Activated naive CD8-positive, alpha-beta T cell treated with anti-CD3 and anti-CD28 coated beads, Interleukin-2, amount 50 U/mL, for 24 hours (primary cell): ENCODE measurements at regions not wholly inside any gene's neighbourhood (a gene's known extent, or its start where the extent isn't known, plus 50 kb on each side); places are given as distances from the start of the nearest gene placed in this dataset.
"Not testable (repeated sequence)": the region's sequence is repeated elsewhere in the genome, so short reads cannot be mapped to it uniquely, and the experiment has no call there.

Experiments
- ATAC-seq: fragments of 150-1000 bp; cut with Tn5 transposase; one replicate; pipeline ENCODE4 v1.10.0; 2021
- DNase-seq: peaks from one replicate; pipeline ENCODE4 v3.0.0; 2021
- H3K27ac Mint-ChIP-seq: one replicate; pipeline ENCODE4 v1.8.0; 2021; ENCODE audit warnings: mild to moderate bottlenecking, mixed read lengths
- H3K27me3 Mint-ChIP-seq: one replicate; pipeline ENCODE4 v1.8.0; 2021; ENCODE audit warnings: mixed read lengths
- H3K36me3 Mint-ChIP-seq: one replicate; pipeline ENCODE4 v1.8.0; 2021; ENCODE audit warnings: low read depth, mixed read lengths
- H3K4me1 Mint-ChIP-seq: one replicate; pipeline ENCODE4 v1.8.0; 2021; ENCODE audit warnings: mixed read lengths
- H3K4me3 Mint-ChIP-seq: one replicate; pipeline ENCODE4 v1.8.0; 2021; ENCODE audit warnings: mild to moderate bottlenecking, moderate library complexity, mixed read lengths
- H3K9me3 Mint-ChIP-seq: one replicate; pipeline ENCODE4 v1.8.0; 2021; ENCODE audit warnings: mixed read lengths

DNA sequence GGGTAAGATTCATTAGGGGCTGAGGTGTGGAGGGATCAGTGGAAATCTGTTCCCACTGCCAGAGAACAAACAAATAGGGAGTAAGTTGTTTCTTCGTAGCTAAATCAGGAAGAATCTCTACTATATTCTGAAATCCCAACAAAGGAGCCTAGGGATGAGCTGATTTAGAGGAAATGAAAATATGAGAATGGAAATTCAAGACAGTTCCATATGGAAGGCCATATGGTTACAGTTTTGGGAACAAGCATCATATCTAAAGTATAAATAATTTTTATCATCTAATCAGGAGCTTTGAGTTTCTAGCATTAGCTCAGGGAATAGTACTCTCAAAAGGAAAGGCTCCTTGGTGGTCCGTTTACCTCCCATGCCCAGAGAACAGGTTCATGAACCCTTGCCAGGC, 218.2 kb downstream of the AASDH start:
- Mint-ChIP-seq H3K4me3 (no peak overlapping the region), H3K36me3 (no peaks in the 10 kb centered on the region)
- no peak for ATAC-seq

DNA sequence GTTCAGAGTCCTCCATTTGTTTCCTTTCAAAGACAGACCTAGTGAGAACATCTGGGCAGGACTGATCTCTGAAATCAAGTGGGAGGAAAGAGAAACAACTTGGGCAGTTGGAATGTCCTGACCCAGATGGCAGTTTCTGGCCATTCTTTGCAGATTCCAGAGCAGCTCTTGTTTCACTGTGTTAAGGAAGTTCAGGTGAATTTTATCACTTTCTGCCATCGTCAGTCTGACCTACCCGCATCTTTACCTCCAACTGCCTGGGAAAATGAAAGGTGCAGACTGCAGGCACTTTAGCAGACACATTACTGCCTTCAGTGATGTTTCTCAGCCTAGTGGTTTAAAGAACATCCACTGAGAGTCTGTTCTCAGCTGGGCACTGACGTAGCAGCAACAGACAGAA, 216.2 kb downstream of the CEP135 start:
- H3K27ac Mint-ChIP-seq = no peak overlapping the region
- H3K36me3 Mint-ChIP-seq = no peaks in the 10 kb centered on the region
- peaks cover 9% of the 10 kb centered on the region for H3K27me3 Mint-ChIP-seq
- H3K4me1 Mint-ChIP-seq = no peaks in the 10 kb centered on the region
- DNase-seq (no peak), ATAC-seq (no peak)
- H3K4me3 Mint-ChIP-seq = no peak overlapping the region
- H3K9me3 Mint-ChIP-seq = peaks cover 10% of the 10 kb centered on the region

More for the DNA sequence above, 218.2 kb downstream of the AASDH start:
- peaks cover 10% of the 10 kb centered on the region for H3K9me3 Mint-ChIP-seq
- no peak for DNase-seq
- peaks cover 12% of the 10 kb centered on the region for H3K27me3 Mint-ChIP-seq
- H3K4me1 Mint-ChIP-seq = no peaks in the 10 kb centered on the region
- H3K27ac Mint-ChIP-seq = no peak overlapping the region

GRCh38 chr4:56160636-56161035, 211.9 kb downstream of the CEP135 start:
- Mint-ChIP-seq H3K36me3 (no peaks in the 10 kb centered on the region), H3K4me3 (no peak overlapping the region), H3K27me3 (peaks cover 3% of the 10 kb centered on the region), H3K4me1 (no peaks in the 10 kb centered on the region), H3K27ac (no peak overlapping the region), H3K9me3 (no peaks in the 10 kb centered on the region)
- DNase-seq (no peak), ATAC-seq (no peak)

DNA sequence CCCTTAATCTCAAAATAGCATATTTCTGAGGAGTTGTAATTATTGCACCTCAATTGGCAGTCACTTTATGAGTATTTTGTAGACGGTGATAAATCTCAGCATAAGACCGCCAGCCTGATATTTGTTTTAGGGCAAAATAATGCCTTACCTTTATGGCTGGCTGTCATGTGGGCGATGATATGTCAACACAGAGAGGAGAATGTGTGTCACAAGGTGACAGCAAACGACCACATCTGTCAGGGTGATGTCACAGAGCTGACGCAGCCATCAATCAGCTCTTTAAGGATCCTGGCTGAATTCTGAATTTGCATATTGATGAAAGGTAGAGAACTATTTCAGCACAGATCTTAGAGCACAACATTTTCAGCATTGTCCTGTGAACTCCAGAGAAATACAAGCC, 209.7 kb downstream of the CEP135 start:
- H3K4me3 Mint-ChIP-seq = no peak overlapping the region
- no peaks in the 10 kb centered on the region for H3K4me1 Mint-ChIP-seq
- H3K27me3 Mint-ChIP-seq = peaks cover 3% of the 10 kb centered on the region
- H3K9me3 Mint-ChIP-seq = no peaks in the 10 kb centered on the region
- no peak overlapping the region for H3K27ac Mint-ChIP-seq
- DNase-seq (peak; percentile 4), ATAC-seq (no peak)
- H3K36me3 Mint-ChIP-seq = no peaks in the 10 kb centered on the region

DNA sequence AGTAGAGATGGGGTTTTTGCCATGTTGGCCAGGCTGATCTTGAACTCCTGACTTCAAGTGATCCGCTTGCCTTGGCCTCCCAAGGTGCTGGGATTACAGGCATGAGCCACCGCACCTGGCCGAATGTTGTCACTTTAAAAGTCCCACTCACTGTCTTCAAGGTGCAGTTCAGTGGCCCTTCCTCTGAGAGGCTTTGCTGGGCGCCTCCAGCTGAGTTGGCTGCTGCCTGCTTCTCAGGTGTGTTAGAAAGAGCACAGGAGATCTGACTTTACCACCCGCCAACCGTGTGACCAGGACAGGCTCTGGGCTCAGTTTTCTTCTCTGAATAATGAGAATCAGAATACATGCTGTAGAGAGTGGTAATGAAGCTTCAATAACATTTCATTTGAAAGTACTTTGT, 207.4 kb downstream of the CEP135 start:
- ATAC-seq (no peak), DNase-seq (no peak)
- Mint-ChIP-seq H3K27ac (no peak overlapping the region), H3K4me1 (no peaks in the 10 kb centered on the region), H3K27me3 (peaks cover 3% of the 10 kb centered on the region), H3K4me3 (no peak overlapping the region), H3K36me3 (no peaks in the 10 kb centered on the region), H3K9me3 (no peaks in the 10 kb centered on the region)

DNA sequence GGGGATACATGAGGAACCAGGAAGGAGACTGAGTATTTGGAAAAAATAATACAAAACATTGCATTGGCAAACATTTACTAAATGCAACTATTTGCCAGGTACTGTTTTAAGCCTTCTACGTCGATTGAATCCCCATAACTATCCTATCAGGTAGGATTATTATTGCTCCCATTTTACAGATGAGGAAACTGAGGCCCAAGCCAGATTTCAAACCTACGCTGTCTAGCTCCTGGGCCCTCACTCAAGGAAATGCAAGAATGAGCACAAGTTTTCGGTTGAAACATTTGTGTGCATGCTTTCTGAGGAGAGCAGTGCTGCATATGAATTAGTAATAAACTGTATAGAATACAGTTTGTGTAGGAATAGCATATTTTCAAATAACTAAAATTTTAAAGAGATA, 206.7 kb downstream of the CEP135 start:
- Mint-ChIP-seq H3K9me3 (no peaks in the 10 kb centered on the region), H3K27me3 (peaks cover 3% of the 10 kb centered on the region), H3K36me3 (no peaks in the 10 kb centered on the region), H3K27ac (no peak overlapping the region), H3K4me3 (no peak overlapping the region), H3K4me1 (no peaks in the 10 kb centered on the region)
- ATAC-seq (no peak), DNase-seq (no peak)

DNA sequence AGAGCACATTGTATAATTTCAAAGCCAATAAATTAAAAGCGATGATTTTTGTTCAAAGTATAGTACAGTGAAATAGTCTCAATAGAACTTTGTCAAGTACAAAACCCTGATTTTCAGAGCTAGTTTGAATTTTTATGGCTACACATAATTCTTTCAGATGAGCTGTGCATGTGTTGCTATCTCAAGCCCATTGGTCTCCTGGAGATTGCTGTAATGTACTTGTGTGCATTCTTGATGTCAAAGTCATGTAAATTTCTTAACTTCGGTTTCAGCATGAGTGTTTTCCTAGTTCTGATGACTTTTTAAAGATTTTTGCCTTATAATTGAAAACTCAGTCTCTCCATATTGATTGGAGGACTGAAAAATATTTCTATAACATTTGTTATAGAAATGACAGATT, 200.8 kb downstream of the CEP135 start:
- no peak overlapping the region for H3K4me3 Mint-ChIP-seq
- no peak overlapping the region for H3K27ac Mint-ChIP-seq
- DNase-seq = no peak
- H3K9me3 Mint-ChIP-seq = no peaks in the 10 kb centered on the region
- no peaks in the 10 kb centered on the region for H3K4me1 Mint-ChIP-seq
- no peaks in the 10 kb centered on the region for H3K36me3 Mint-ChIP-seq
- ATAC-seq = no peak
- peaks cover 3% of the 10 kb centered on the region for H3K27me3 Mint-ChIP-seq

GRCh38 chr4:56148428-56148827, 199.7 kb downstream of the CEP135 start:
- Mint-ChIP-seq H3K4me1 (no peaks in the 10 kb centered on the region), H3K27ac (no peak overlapping the region), H3K4me3 (no peak overlapping the region), H3K27me3 (peaks cover 5% of the 10 kb centered on the region), H3K36me3 (no peaks in the 10 kb centered on the region), H3K9me3 (no peaks in the 10 kb centered on the region)
- DNase-seq = no peak
- no peak for ATAC-seq

GRCh38 chr4:56147371-56147770, 198.6 kb downstream of the CEP135 start:
- no peaks in the 10 kb centered on the region for H3K9me3 Mint-ChIP-seq
- ATAC-seq (no peak), DNase-seq (no peak)
- no peak overlapping the region for H3K27ac Mint-ChIP-seq
- no peaks in the 10 kb centered on the region for H3K36me3 Mint-ChIP-seq
- peaks cover 5% of the 10 kb centered on the region for H3K27me3 Mint-ChIP-seq
- no peaks in the 10 kb centered on the region for H3K4me1 Mint-ChIP-seq
- H3K4me3 Mint-ChIP-seq = no peak overlapping the region

GRCh38 chr4:56146956-56147355, 198.2 kb downstream of the CEP135 start:
- Mint-ChIP-seq H3K27ac (no peak overlapping the region), H3K27me3 (peaks cover 5% of the 10 kb centered on the region)

DNA sequence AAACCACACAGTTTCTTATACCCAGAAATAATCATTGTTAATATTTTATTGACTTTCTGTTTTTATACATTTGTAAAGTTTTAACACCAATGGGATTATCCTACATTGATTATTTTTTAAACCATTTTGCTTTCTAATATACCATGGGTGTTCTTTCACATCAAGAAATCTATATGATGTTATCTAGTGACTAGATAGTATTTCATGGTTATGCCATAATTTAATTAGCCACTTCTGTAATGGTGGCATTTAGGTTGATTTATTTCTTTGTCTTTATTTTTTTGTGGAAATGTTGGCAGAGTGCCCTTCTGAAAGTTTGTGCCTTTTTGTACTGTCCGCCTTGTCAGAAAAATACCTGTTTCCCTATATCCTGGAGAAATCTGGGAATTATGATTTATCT, 193.3 kb downstream of the CEP135 start:
- Mint-ChIP-seq H3K36me3 (no peaks in the 10 kb centered on the region), H3K9me3 (no peaks in the 10 kb centered on the region), H3K4me3 (no peak overlapping the region), H3K4me1 (no peaks in the 10 kb centered on the region), H3K27ac (no peak overlapping the region), H3K27me3 (peaks cover 5% of the 10 kb centered on the region)
- DNase-seq = no peak
- no peak for ATAC-seq

More at GRCh38 chr4:56146956-56147355, 198.2 kb downstream of the CEP135 start:
- Mint-ChIP-seq H3K36me3 (no peaks in the 10 kb centered on the region), H3K9me3 (no peaks in the 10 kb centered on the region), H3K4me1 (no peaks in the 10 kb centered on the region), H3K4me3 (no peak overlapping the region)
- ATAC-seq (no peak), DNase-seq (no peak)

- DNase-seq (no peak), ATAC-seq (no peak)
- H3K9me3 Mint-ChIP-seq = no peaks in the 10 kb centered on the region
- H3K27me3 Mint-ChIP-seq = peaks cover 5% of the 10 kb centered on the region
- H3K36me3 Mint-ChIP-seq = no peaks in the 10 kb centered on the region
- H3K4me1 Mint-ChIP-seq = no peaks in the 10 kb centered on the region
- no peak overlapping the region for H3K27ac Mint-ChIP-seq
- no peak overlapping the region for H3K4me3 Mint-ChIP-seq
Measured at GRCh38 chr4:56139241-56139827, 190.6 kb downstream of the CEP135 start.

DNA sequence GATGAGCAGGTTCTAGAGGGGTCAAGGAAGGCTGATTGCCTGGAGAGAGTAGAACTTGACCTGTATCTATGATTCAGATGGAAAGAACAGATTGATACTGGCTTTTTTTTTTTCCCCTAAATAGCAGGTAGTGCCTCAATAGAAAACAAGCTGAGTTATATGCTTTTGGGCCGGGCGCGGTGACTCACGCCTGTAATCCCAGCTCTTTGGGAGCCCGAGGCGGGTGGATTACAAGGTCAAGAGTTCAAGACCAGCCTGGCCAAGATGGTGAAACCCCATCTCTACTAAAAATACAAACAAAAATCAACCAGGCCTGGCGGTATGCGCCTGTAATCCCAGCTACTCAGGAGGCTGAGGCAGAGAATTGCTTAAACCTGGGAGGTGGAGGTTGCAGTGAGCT, 186.1 kb downstream of the CEP135 start:
- not testable (repeated sequence) for ATAC-seq

DNA sequence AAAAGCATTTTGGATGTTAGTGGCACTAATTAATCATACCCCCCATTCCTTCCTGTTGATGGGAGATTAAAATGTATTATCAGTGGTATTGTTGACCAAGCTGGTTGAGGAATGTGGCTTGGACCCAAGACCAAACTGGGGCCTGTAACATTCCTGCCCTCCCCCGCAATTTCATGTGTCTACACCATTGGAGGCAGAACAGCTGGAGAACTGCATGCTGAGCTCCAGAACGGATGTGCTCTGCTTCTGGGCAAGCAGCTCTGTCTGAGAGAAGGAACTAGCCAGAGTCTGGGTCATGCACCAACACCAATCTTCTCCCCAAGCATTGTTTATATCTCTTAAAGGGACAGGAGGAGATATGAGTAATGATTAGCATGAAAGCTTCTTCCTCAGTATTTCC, 185.5 kb downstream of the CEP135 start:
- no peaks in the 10 kb centered on the region for H3K36me3 Mint-ChIP-seq
- ATAC-seq = no peak

More for the DNA sequence above, 186.1 kb downstream of the CEP135 start:
- H3K4me1 Mint-ChIP-seq, H3K36me3 Mint-ChIP-seq, H3K27ac Mint-ChIP-seq, H3K27me3 Mint-ChIP-seq, H3K9me3 Mint-ChIP-seq, DNase-seq, H3K4me3 Mint-ChIP-seq: not testable (repeated sequence)

GRCh38 chr4:56132835-56133234, 184.1 kb downstream of the CEP135 start:
- Mint-ChIP-seq H3K9me3 (no peaks in the 10 kb centered on the region), H3K36me3 (no peaks in the 10 kb centered on the region), H3K27me3 (peaks cover 3% of the 10 kb centered on the region), H3K4me1 (no peaks in the 10 kb centered on the region), H3K4me3 (no peak overlapping the region), H3K27ac (no peak overlapping the region)
- DNase-seq = no peak
- no peak for ATAC-seq

More for the DNA sequence above, 185.5 kb downstream of the CEP135 start:
- DNase-seq = no peak
- Mint-ChIP-seq H3K27me3 (no peaks in the 10 kb centered on the region), H3K9me3 (no peaks in the 10 kb centered on the region), H3K4me3 (no peak overlapping the region), H3K4me1 (no peaks in the 10 kb centered on the region), H3K27ac (no peak overlapping the region)

GRCh38 chr4:56132188-56132587, 183.4 kb downstream of the CEP135 start:
- H3K27ac Mint-ChIP-seq, H3K4me1 Mint-ChIP-seq, ATAC-seq, H3K9me3 Mint-ChIP-seq, H3K36me3 Mint-ChIP-seq, H3K27me3 Mint-ChIP-seq, DNase-seq, H3K4me3 Mint-ChIP-seq: not testable (repeated sequence)
